ENCODE measurements at regions not wholly inside any gene's neighbourhood (a gene's known extent, or its start where the extent isn't known, plus 50 kb on each side); places are given as distances from the start of the nearest gene placed in this dataset.

- no peak for DNase-seq (ENCODE audit: low read depth)
- no peak overlapping the region for H3K4me3 ChIP-seq (ENCODE audit: low read depth, low read length)
- no peak for TF ChIP-seq CTCF (IDR thresholded peaks at IDR 0.05; ENCODE audit: control insufficient read depth, extremely low read depth, insufficient read depth)
Measured at GRCh38 chr18:47317824-47318508, 66.5 kb upstream of the SKOR2 start.

- no peak for DNase-seq (ENCODE audit: low read depth)
- H3K4me3 ChIP-seq (ENCODE audit: low read depth, low read length), result no peak overlapping the region
- no peak for TF ChIP-seq CTCF (IDR thresholded peaks at IDR 0.05; ENCODE audit: control insufficient read depth, extremely low read depth, insufficient read depth)
Measured at GRCh38 chr18:47316924-47317323, 65.5 kb upstream of the SKOR2 start.

GRCh38 chr18:47313901-47314300, 62.4 kb upstream of the SKOR2 start:
- H3K4me3 ChIP-seq (ENCODE audit: low read depth, low read length), result no peak overlapping the region
- DNase-seq (ENCODE audit: low read depth), result no peak
- TF ChIP-seq CTCF (IDR thresholded peaks at IDR 0.05; ENCODE audit: control insufficient read depth, extremely low read depth, insufficient read depth), result no peak

GRCh38 chr18:47311585-47311984, 60.1 kb upstream of the SKOR2 start:
- DNase-seq (ENCODE audit: low read depth), result no peak
- no peak for TF ChIP-seq CTCF (IDR thresholded peaks at IDR 0.05; ENCODE audit: control insufficient read depth, extremely low read depth, insufficient read depth)
- H3K4me3 ChIP-seq (ENCODE audit: low read depth, low read length), result no peak overlapping the region

Measured in LNCaP clone FGC (cell line).